Hepatocyte (in vitro differentiated cells): ENCODE measurements at regions not wholly inside any gene's neighbourhood (a gene's known extent, or its start where the extent isn't known, plus 50 kb on each side); places are given as distances from the start of the nearest gene placed in this dataset.

Experiments
- DNase-seq: peaks from one replicate; pipeline ENCODE4 v3.0.0-alpha.2; 2016; ENCODE audit warnings: low spot score
- H2AFZ ChIP-seq: fragments of 200-600 bp; sonication (generic); 2 replicates; pipeline ENCODE4 v1.6.0; 2016; ENCODE audit warnings: antibody characterized with exemption, mild to moderate bottlenecking
- H3K27ac ChIP-seq: fragments of 200-600 bp; sonication (generic); 2 replicates; pipeline ENCODE4 v1.5.1; 2016; ENCODE audit warnings: mild to moderate bottlenecking
- H3K27me3 ChIP-seq: fragments of 200-600 bp; sonication (generic); 2 replicates; pipeline ENCODE4 v1.6.1; 2016
- H3K36me3 ChIP-seq: fragments of 200-600 bp; sonication (generic); replicated peaks from 2 replicates; pipeline ENCODE4 v1.5.1; 2016; ENCODE audit warnings: low read depth; ENCODE audit not compliant: insufficient read depth
- H3K4me1 ChIP-seq: fragments of 200-600 bp; sonication (generic); 2 replicates; pipeline ENCODE4 v1.5.1; 2016; ENCODE audit warnings: mild to moderate bottlenecking, moderate library complexity; ENCODE audit not compliant: insufficient read depth
- H3K4me2 ChIP-seq: fragments of 200-600 bp; sonication (generic); 2 replicates; pipeline ENCODE4 v1.6.0; 2016
- H3K4me3 ChIP-seq: fragments of 200-600 bp; sonication (generic); 2 replicates; pipeline ENCODE4 v1.5.1; 2016; ENCODE audit warnings: mild to moderate bottlenecking
- H3K79me2 ChIP-seq: fragments of 200-600 bp; sonication (generic); 2 replicates; pipeline ENCODE4 v1.6.0; 2017; ENCODE audit warnings: mild to moderate bottlenecking
- H3K9me2 ChIP-seq: fragments of 200-600 bp; sonication (generic); replicated peaks from 2 replicates; pipeline ENCODE4 v1.6.0; 2017; ENCODE audit warnings: mild to moderate bottlenecking; ENCODE audit not compliant: insufficient read depth
- H3K9me3 ChIP-seq: fragments of 200-600 bp; sonication (generic); 2 replicates; pipeline ENCODE4 v1.5.1; 2016; ENCODE audit warnings: low read depth, mild to moderate bottlenecking
- H4K20me1 ChIP-seq: fragments of 200-600 bp; sonication (generic); 2 replicates; pipeline ENCODE4 v1.6.0; 2016; ENCODE audit warnings: mild to moderate bottlenecking; ENCODE audit not compliant: insufficient read depth, poor library complexity, severe bottlenecking
- EZH2 ChIP-seq: fragments of 200-600 bp; sonication (generic); IDR thresholded peaks from 2 replicates; pipeline ENCODE4 v1.6.1; 2016; ENCODE audit warnings: antibody characterized with exemption, mild to moderate bottlenecking, borderline replicate concordance
- EZH2phosphoT487 ChIP-seq: fragments of 200-600 bp; sonication (generic); IDR thresholded peaks from one replicate; pipeline ENCODE4 v1.6.1; 2018; ENCODE audit warnings: antibody characterized with exemption, mild to moderate bottlenecking, low read depth, moderate library complexity; ENCODE audit not compliant: unreplicated experiment, severe bottlenecking
- WGBS: methylation state at CpG from one replicate; pipeline ENCODE4 v1.1.6; 2016; ENCODE audit warnings: low lambda C conversion rate; ENCODE audit errors: missing lambda C conversion rate; 5-methylcytosine and 5-hydroxymethylcytosine counted together
- TF ChIP-seq, protein P1 (sequence below): fragments of 200-600 bp; sonication (generic); IDR thresholded peaks from 2 replicates; pipeline ENCODE4 v1.5.1; 2016; ENCODE audit warnings: antibody characterized with exemption, mild to moderate bottlenecking; ENCODE audit not compliant: poor library complexity

DNA sequence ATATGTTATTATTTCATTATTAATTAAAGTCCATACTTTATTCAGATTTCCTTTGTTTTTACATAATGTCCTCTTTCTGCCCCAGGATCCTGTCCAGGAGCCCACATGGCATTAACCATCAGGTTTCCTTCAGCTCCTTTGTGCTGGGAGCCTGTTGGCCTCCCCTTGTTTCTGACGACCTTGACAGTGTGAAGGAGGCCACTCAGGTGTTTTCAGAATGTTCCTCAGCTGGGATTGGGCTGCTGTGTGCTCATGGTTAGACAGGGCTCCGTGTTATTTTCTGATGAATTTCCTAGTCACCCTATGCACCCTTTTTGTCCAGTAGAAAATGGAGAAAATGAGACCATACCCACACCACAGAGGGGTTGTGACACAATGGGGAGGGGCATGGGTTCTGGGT lies 281.0 kb upstream of the FOXF1 start:
- WGBS = 79% methylated on average over 2 of the region's 2 CpGs
- Histone ChIP-seq H3K4me2 (no peak overlapping the region), H3K79me2 (no peaks in the 10 kb centered on the region), H3K27me3 (no peaks in the 10 kb centered on the region), H2AFZ (no peak overlapping the region), H3K9me2 (no peaks in the 10 kb centered on the region), H3K27ac (no peak overlapping the region), H3K36me3 (no peaks in the 10 kb centered on the region), H3K9me3 (no peaks in the 10 kb centered on the region), H3K4me1 (no peaks in the 10 kb centered on the region), H4K20me1 (no peaks in the 10 kb centered on the region), H3K4me3 (no peak overlapping the region)
- no peak for DNase-seq
- TF ChIP-seq EZH2phosphoT487 = no peak
- TF ChIP-seq EZH2 = no peak
- TF ChIP-seq, protein P1, sequence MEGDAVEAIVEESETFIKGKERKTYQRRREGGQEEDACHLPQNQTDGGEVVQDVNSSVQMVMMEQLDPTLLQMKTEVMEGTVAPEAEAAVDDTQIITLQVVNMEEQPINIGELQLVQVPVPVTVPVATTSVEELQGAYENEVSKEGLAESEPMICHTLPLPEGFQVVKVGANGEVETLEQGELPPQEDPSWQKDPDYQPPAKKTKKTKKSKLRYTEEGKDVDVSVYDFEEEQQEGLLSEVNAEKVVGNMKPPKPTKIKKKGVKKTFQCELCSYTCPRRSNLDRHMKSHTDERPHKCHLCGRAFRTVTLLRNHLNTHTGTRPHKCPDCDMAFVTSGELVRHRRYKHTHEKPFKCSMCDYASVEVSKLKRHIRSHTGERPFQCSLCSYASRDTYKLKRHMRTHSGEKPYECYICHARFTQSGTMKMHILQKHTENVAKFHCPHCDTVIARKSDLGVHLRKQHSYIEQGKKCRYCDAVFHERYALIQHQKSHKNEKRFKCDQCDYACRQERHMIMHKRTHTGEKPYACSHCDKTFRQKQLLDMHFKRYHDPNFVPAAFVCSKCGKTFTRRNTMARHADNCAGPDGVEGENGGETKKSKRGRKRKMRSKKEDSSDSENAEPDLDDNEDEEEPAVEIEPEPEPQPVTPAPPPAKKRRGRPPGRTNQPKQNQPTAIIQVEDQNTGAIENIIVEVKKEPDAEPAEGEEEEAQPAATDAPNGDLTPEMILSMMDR = no peak

DNA sequence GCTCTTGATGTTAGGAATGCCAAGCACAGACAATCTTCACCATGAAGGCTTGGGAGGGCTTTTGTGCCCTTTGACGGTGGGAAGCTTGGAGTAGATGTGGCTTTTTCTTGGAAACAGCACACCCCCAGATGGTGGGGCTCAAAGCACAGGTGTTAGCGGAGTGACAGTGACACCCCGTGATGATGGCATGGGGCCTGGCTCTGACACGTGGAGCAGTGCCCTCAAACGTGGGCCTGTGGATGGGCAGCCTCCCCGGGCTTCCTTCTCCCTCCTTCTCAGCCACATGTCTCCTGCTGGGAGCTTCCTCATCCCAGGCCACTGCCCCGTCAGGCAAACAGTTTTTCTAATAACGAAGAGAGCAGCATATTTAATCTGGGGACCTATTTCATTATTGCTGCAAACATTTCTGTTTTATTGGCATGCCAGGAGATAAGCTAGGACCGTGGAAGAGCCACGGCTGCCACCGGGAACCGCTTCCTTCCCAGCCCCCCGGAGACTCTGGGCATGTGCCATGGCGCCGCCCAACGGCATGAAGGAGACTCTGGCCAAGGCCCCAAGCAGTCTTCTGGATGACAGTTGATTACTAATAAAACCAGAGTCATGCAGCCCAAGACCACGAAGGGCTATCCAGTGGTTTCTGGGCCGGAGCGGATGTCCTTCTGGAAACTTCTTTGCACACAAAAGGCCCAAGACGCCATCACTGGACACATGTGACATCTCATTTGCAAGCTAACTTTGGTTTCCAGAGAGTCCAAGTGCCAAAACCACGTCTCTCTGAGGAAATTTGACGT lies 280.3 kb upstream of the FOXF1 start:
- Histone ChIP-seq H4K20me1 (no peaks in the 10 kb centered on the region), H2AFZ (no peak overlapping the region), H3K4me2 (no peak overlapping the region), H3K79me2 (no peaks in the 10 kb centered on the region), H3K4me1 (no peaks in the 10 kb centered on the region), H3K36me3 (no peaks in the 10 kb centered on the region), H3K27ac (no peak overlapping the region), H3K9me2 (no peaks in the 10 kb centered on the region), H3K4me3 (no peak overlapping the region), H3K9me3 (no peaks in the 10 kb centered on the region), H3K27me3 (no peaks in the 10 kb centered on the region)
- no peak for DNase-seq
- WGBS = 87% methylated on average over 22 of the region's 22 CpGs
- TF ChIP-seq EZH2phosphoT487 = no peak
- no peak for TF ChIP-seq EZH2
- TF ChIP-seq, protein P1 = no peak

DNA sequence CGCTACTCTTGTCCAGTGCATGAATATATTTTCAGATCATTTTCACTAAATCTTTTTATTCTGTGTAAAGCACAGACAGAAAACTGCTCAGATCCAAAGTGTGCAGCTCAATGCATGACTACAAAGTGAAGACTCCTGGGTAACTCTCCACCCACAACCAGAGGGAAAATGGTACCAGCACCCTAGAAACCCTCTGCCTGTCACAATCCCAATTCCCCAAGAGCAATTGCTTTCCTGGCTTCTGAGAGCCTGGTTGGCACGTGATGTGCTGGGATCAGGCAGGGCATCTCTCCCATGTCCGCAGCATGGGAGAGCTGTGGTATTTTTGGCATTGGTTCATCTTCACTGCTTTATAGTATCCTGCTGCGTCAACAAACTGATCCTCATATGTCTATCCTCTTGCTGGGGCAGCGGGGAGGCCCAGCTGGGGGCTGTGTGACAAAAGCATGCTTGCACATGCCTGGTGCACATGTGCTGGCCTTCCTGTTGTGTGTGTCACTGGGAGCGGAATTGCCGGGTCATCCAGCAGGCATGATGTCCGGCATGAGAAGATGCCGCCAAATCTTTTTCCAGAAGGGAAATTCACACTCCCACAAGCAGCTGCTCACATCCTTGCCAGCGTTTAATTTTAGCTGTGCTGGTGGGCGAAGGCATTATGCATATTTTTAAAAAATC lies 278.9 kb upstream of the FOXF1 start:
- WGBS = 91% methylated on average over 11 of the region's 11 CpGs
- Histone ChIP-seq H2AFZ (no peak overlapping the region), H3K4me2 (no peak overlapping the region), H3K4me3 (no peak overlapping the region), H3K79me2 (no peaks in the 10 kb centered on the region), H4K20me1 (no peaks in the 10 kb centered on the region), H3K27ac (no peak overlapping the region), H3K9me2 (no peaks in the 10 kb centered on the region), H3K27me3 (no peaks in the 10 kb centered on the region), H3K4me1 (no peaks in the 10 kb centered on the region), H3K9me3 (no peaks in the 10 kb centered on the region), H3K36me3 (no peaks in the 10 kb centered on the region)
- TF ChIP-seq EZH2phosphoT487 (no peak), EZH2 (no peak)
- TF ChIP-seq, protein P1 = no peak
- no peak for DNase-seq
